GM12878 (cell line): ENCODE measurements at regions not wholly inside any gene's neighbourhood (a gene's known extent, or its start where the extent isn't known, plus 50 kb on each side); places are given as distances from the start of the nearest gene placed in this dataset.
"Not testable (repeated sequence)": the region's sequence is repeated elsewhere in the genome, so short reads cannot be mapped to it uniquely, and the experiment has no call there.

Source experiments
- ESRRA ChIP-seq: IDR thresholded peaks from 2 replicates; pipeline ENCODE4 v1.6.1; 2012; ENCODE audit warnings: mild to moderate bottlenecking, low read length, improper control_type of control experiment
- POLR2A ChIP-seq: IDR thresholded peaks from 2 replicates; pipeline ENCODE4 v1.6.1; 2011; ENCODE audit warnings: low read depth, mild to moderate bottlenecking, low read length
- SMAD1 ChIP-seq: fragments of 450-650 bp; IDR thresholded peaks from 2 replicates; pipeline ENCODE4 v1.6.1; 2018; ENCODE audit warnings: mild to moderate bottlenecking, low read depth; ENCODE audit not compliant: partially characterized antibody
- STAT3 ChIP-seq: IDR thresholded peaks from 2 replicates; pipeline ENCODE4 v1.6.1; 2011; ENCODE audit warnings: low read depth, low read length, improper control_type of control experiment

GRCh38 chr17:36849020-36849419, 88.3 kb upstream of the LHX1 start:
- not testable (repeated sequence) for TF ChIP-seq STAT3, SMAD1, ESRRA, POLR2A
